DND-41 (cell line): ENCODE measurements at regions not wholly inside any gene's neighbourhood (a gene's known extent, or its start where the extent isn't known, plus 50 kb on each side); places are given as distances from the start of the nearest gene placed in this dataset.

Experiments used
- ATAC-seq: fragments of 200-7000 bp; cut with Tn5 transposase; 3 replicates; pipeline ENCODE4 v1.9.1; 2021; ENCODE audit warnings: low read depth; ENCODE audit not compliant: insufficient read depth
- DNase-seq: peaks from one replicate; pipeline ENCODE4 v3.0.0-alpha.2; 2020
- H2AFZ ChIP-seq: 2 replicates; pipeline ENCODE4 v1.6.0; 2012; ENCODE audit warnings: low read depth, low read length
- H3K27ac ChIP-seq: 2 replicates; pipeline ENCODE4 v1.5.1; 2012; ENCODE audit warnings: low read length, inconsistent platforms
- H3K27me3 ChIP-seq: fragments of 200-600 bp; sonication (generic); 2 replicates; pipeline ENCODE4 v1.6.0; 2012; ENCODE audit warnings: low read length, mild to moderate bottlenecking, inconsistent platforms; ENCODE audit not compliant: insufficient read depth, poor library complexity
- H3K36me3 ChIP-seq: 2 replicates; pipeline ENCODE4 v1.5.1; 2012; ENCODE audit warnings: low read length, inconsistent platforms; ENCODE audit not compliant: insufficient read depth
- H3K4me1 ChIP-seq: 2 replicates; pipeline ENCODE4 v1.5.1; 2012; ENCODE audit warnings: mild to moderate bottlenecking, low read length; ENCODE audit not compliant: insufficient read depth
- H3K4me2 ChIP-seq: 2 replicates; pipeline ENCODE4 v1.6.0; 2012; ENCODE audit warnings: mild to moderate bottlenecking, moderate library complexity, low read length, inconsistent platforms; ENCODE audit not compliant: insufficient read depth
- H3K4me3 ChIP-seq, 2 experiments: fragments of 200-600 bp in 1 of 2; shearing (Covaris generic) in 1 of 2; 2 replicates each; pipeline ENCODE4 v1.5.1; 2012 to 2016; ENCODE audit warnings: inconsistent platforms in 2 of 2, low read length in 2 of 2, mild to moderate bottlenecking in 2 of 2, low read depth in 1 of 2, moderate library complexity in 1 of 2
- H3K79me2 ChIP-seq: 2 replicates; pipeline ENCODE4 v1.6.0; 2012; ENCODE audit warnings: low read length, inconsistent platforms; ENCODE audit not compliant: insufficient read depth
- H3K9ac ChIP-seq: 2 replicates; pipeline ENCODE4 v1.6.0; 2012; ENCODE audit warnings: low read depth, mild to moderate bottlenecking, inconsistent platforms, low read length, moderate library complexity
- H3K9me3 ChIP-seq: 2 replicates; pipeline ENCODE4 v1.5.1; 2012; ENCODE audit warnings: low read length, moderate library complexity, mild to moderate bottlenecking, inconsistent platforms; ENCODE audit not compliant: insufficient read depth, severe bottlenecking
- H4K20me1 ChIP-seq: 2 replicates; pipeline ENCODE4 v1.6.0; 2012; ENCODE audit warnings: low read length; ENCODE audit not compliant: insufficient read depth
- CTCF ChIP-seq: IDR thresholded peaks from 2 replicates; pipeline ENCODE4 v1.5.1; 2012; ENCODE audit warnings: borderline replicate concordance, low read length, moderate library complexity, mild to moderate bottlenecking; ENCODE audit not compliant: poor library complexity, severe bottlenecking; ENCODE audit errors: extremely low read depth
- EZH2 ChIP-seq: IDR thresholded peaks from 3 replicates; pipeline ENCODE4 v1.6.1; 2012; ENCODE audit warnings: borderline replicate concordance, low read depth, mild to moderate bottlenecking, moderate library complexity, low read length, inconsistent platforms; ENCODE audit not compliant: severe bottlenecking

DNA sequence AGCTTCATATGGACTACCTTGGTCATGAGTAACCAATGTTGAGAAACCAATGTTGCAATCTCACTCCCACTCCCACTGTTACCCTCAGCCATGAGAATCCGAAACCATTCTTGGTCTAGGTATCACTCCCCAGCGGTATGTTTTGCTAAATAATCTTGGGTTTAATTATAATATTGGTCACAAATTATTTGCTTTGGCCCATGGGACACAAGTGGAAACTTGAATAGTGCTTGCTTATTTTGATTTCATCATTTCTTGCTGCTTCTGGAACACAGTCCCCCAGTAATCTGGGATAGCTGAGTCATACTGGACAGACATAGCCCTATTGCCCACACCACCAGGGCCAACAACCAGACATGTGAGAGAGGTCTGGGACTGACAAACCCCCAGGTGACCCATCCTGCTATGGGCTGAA lies 171.6 kb upstream of the IPO5 start:
- H3K9me3 ChIP-seq, result no peaks in the 10 kb centered on the region
- DNase-seq (no peak), ATAC-seq (no peak)
- H3K36me3 ChIP-seq, result no peaks in the 10 kb centered on the region
- no peak overlapping the region for H3K4me3 ChIP-seq
- no peak overlapping the region for H3K4me2 ChIP-seq
- no peak overlapping the region for H3K27ac ChIP-seq
- no peaks in the 10 kb centered on the region for H3K27me3 ChIP-seq
- H2AFZ ChIP-seq, result no peak overlapping the region
- no peaks in the 10 kb centered on the region for H3K79me2 ChIP-seq
- no peak overlapping the region for H3K9ac ChIP-seq
- H3K4me1 ChIP-seq, result no peaks in the 10 kb centered on the region
- TF ChIP-seq CTCF (no peak), EZH2 (no peak)
- H4K20me1 ChIP-seq, result no peaks in the 10 kb centered on the region

- ATAC-seq, result no peak
- TF ChIP-seq CTCF (no peak), EZH2 (no peak)
- H3K9me3 ChIP-seq, result peaks cover 7% of the 10 kb centered on the region
- H3K79me2 ChIP-seq, result no peaks in the 10 kb centered on the region
- no peaks in the 10 kb centered on the region for H3K27me3 ChIP-seq
- no peak overlapping the region for H3K27ac ChIP-seq
- H2AFZ ChIP-seq, result no peak overlapping the region
- H3K9ac ChIP-seq, result no peak overlapping the region
- no peaks in the 10 kb centered on the region for H3K36me3 ChIP-seq
- no peak overlapping the region for H3K4me3 ChIP-seq
- H3K4me2 ChIP-seq, result no peak overlapping the region
- H4K20me1 ChIP-seq, result no peaks in the 10 kb centered on the region
- DNase-seq, result no peak
- H3K4me1 ChIP-seq, result no peaks in the 10 kb centered on the region
Observed at GRCh38 chr13:97786510-97786909, 167.0 kb upstream of the IPO5 start.

DNA sequence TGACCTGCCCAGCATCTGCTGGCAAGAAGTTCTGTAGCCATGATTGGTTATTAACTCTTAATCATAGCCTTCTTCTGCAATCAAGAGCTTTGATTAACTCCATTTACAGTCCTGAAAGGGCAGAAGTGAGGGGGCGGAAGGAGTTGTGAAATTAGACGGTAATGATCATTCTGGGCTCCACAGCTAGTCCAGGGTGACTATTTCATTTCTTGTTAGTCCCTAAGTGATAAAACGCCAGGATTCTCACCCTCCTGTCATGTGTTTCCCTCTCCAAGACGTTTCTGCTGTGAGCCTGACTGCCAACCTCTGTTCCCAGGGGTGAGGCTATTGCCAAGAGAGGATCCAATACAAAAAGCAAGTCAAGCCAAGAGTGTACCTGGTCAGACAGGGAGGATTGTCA lies 155.9 kb upstream of the IPO5 start:
- H3K9me3 ChIP-seq, result peaks cover 14% of the 10 kb centered on the region
- H4K20me1 ChIP-seq, result no peaks in the 10 kb centered on the region
- H3K4me3 ChIP-seq, result no peak overlapping the region
- H3K4me2 ChIP-seq, result no peak overlapping the region
- no peak overlapping the region for H3K27ac ChIP-seq
- no peak for TF ChIP-seq CTCF
- TF ChIP-seq EZH2, result no peak
- ATAC-seq (no peak), DNase-seq (no peak)
- no peaks in the 10 kb centered on the region for H3K36me3 ChIP-seq
- H3K9ac ChIP-seq, result no peak overlapping the region
- no peaks in the 10 kb centered on the region for H3K4me1 ChIP-seq
- H2AFZ ChIP-seq, result no peak overlapping the region
- H3K79me2 ChIP-seq, result no peaks in the 10 kb centered on the region
- no peaks in the 10 kb centered on the region for H3K27me3 ChIP-seq

GRCh38 chr13:97798171-97798821 lies 155.2 kb upstream of the IPO5 start:
- Histone ChIP-seq H3K9ac (no peak overlapping the region), H3K79me2 (no peaks in the 10 kb centered on the region), H3K4me2 (no peak overlapping the region), H2AFZ (no peak overlapping the region), H3K4me1 (no peaks in the 10 kb centered on the region), H3K27me3 (no peaks in the 10 kb centered on the region), H3K9me3 (peaks cover 9% of the 10 kb centered on the region), H3K36me3 (no peaks in the 10 kb centered on the region), H3K27ac (no peak overlapping the region), H3K4me3 (no peak overlapping the region), H4K20me1 (no peaks in the 10 kb centered on the region)
- no peak for DNase-seq
- no peak for ATAC-seq
- no peak for TF ChIP-seq EZH2
- no peak for TF ChIP-seq CTCF
